ENCODE measurements at regions not wholly inside any gene's neighbourhood (a gene's known extent, or its start where the extent isn't known, plus 50 kb on each side); places are given as distances from the start of the nearest gene placed in this dataset.

DNA sequence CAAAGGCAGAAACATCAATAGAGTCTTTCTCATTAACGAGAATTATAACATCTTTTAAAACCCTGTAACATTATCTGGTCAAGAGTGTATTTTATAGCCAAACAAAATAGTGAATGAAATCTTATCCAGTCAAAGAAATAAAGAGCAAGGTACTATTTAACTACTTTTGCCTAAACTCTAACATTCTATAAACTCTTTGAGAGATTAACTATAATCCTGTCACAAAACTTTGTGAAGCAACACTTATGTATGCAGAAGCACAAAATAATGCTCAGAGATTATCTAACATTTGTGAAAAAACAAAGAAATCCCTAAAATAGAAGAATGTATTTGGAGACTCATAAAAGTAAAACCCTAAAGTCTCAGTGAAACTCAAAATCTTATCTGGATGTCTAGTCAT is 124.4 kb upstream of the LUZP2 start:
- no peak for DNase-seq
- in situ Hi-C loops (cut with MboI; ENCODE audit: low sequenced_read_pairs in 4 of 4) (no loop called here), intact Hi-C loops (cut with DNase I; ENCODE audit: low total_unique reads) (no loop called here)
- TF ChIP-seq, protein P1, sequence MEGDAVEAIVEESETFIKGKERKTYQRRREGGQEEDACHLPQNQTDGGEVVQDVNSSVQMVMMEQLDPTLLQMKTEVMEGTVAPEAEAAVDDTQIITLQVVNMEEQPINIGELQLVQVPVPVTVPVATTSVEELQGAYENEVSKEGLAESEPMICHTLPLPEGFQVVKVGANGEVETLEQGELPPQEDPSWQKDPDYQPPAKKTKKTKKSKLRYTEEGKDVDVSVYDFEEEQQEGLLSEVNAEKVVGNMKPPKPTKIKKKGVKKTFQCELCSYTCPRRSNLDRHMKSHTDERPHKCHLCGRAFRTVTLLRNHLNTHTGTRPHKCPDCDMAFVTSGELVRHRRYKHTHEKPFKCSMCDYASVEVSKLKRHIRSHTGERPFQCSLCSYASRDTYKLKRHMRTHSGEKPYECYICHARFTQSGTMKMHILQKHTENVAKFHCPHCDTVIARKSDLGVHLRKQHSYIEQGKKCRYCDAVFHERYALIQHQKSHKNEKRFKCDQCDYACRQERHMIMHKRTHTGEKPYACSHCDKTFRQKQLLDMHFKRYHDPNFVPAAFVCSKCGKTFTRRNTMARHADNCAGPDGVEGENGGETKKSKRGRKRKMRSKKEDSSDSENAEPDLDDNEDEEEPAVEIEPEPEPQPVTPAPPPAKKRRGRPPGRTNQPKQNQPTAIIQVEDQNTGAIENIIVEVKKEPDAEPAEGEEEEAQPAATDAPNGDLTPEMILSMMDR (IDR thresholded peaks at IDR 0.05 in 4 of 5, conservative IDR thresholded peaks at IDR 0.05 in 1 of 5): no peak
- no peak for TF ChIP-seq POLR2A (IDR thresholded peaks at IDR 0.05)
- ATAC-seq: no peak
- Histone ChIP-seq H3K4me1 (no peaks in the 10 kb centered on the region), H3K27ac (no peak overlapping the region), H3K36me3 (no peaks in the 10 kb centered on the region), H3K27me3 (no peaks in the 10 kb centered on the region), H3K9me3 (no peaks in the 10 kb centered on the region), H3K4me3 (no peak overlapping the region)

DNA sequence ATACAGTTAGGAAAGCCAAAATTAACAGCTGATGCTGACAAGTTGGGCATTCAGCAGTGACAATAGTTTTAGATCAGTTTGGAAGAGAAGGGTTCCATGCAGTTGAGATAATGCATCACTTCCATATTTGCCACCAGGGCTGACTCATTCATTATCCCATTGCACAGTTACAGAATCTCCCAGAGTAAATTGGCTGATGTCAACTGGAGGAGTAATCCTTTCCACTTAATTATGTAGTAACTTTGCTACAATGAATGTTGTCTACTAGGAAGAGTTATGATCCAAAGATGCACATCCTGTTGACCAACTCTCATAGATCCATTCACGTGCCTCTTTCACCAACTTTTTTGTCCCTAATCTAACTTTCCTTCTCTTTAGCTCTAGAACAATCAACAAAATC is 123.3 kb upstream of the LUZP2 start:
- H3K27ac ChIP-seq: no peak overlapping the region
- no peaks in the 10 kb centered on the region for H3K9me3 ChIP-seq
- in situ Hi-C loops (cut with MboI; ENCODE audit: low sequenced_read_pairs in 4 of 4): no loop called here
- intact Hi-C loops (cut with DNase I; ENCODE audit: low total_unique reads): no loop called here
- no peaks in the 10 kb centered on the region for H3K27me3 ChIP-seq
- DNase-seq: no peak
- TF ChIP-seq, protein P1 (IDR thresholded peaks at IDR 0.05 in 4 of 5, conservative IDR thresholded peaks at IDR 0.05 in 1 of 5): no peak
- TF ChIP-seq POLR2A (IDR thresholded peaks at IDR 0.05): no peak
- H3K4me3 ChIP-seq: no peak overlapping the region
- no peak for ATAC-seq
- no peaks in the 10 kb centered on the region for H3K4me1 ChIP-seq
- H3K36me3 ChIP-seq: no peaks in the 10 kb centered on the region

DNA sequence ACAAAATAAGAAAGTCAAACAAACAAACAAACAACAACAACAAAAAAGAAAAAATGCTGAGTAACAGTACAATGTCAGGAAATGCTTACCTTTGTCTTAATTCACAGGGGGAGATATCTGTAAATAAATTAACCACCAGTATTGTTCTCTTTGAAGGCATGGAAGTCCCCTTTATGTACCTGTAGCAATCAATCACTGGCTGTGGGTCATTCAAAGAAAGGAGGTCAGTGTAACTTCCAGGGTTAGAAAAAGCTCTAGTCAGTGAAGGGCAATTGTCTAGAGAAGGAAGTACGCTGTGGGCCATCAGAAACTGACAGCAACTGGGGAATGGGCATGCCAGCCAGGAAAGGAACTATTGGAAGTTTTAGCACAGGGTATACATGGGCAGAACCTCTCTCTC is 121.5 kb upstream of the LUZP2 start:
- Histone ChIP-seq H3K4me1 (no peaks in the 10 kb centered on the region), H3K27ac (no peak overlapping the region), H3K4me3 (no peak overlapping the region), H3K9me3 (no peaks in the 10 kb centered on the region), H3K27me3 (no peaks in the 10 kb centered on the region), H3K36me3 (no peaks in the 10 kb centered on the region)
- ATAC-seq (no peak), DNase-seq (no peak)
- in situ Hi-C loops (cut with MboI; ENCODE audit: low sequenced_read_pairs in 4 of 4) (no loop called here), intact Hi-C loops (cut with DNase I; ENCODE audit: low total_unique reads) (no loop called here)
- TF ChIP-seq, protein P1 (IDR thresholded peaks at IDR 0.05 in 4 of 5, conservative IDR thresholded peaks at IDR 0.05 in 1 of 5): no peak
- no peak for TF ChIP-seq POLR2A (IDR thresholded peaks at IDR 0.05)

DNA sequence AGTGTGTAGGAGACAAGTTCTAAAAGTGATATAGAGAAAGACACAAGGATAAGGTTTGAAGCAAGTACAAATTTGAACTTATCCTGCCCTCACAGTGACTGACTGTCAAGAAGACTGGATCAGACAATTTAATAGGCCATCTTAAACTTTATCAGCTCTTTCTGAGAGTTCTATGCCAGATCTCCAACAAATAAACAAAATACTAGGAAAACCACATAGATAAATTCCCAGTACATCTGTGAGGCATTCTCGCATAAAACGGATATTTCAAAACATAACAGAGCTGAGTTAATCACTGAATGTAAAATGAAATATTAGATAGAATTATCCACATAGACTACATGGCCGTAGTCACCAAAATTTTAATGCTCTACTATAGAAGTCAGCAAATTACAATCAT is 120.9 kb upstream of the LUZP2 start:
- in situ Hi-C loops (cut with MboI; ENCODE audit: low sequenced_read_pairs in 4 of 4) (no loop called here), intact Hi-C loops (cut with DNase I; ENCODE audit: low total_unique reads) (no loop called here)
- Histone ChIP-seq H3K27ac (no peak overlapping the region), H3K36me3 (no peaks in the 10 kb centered on the region), H3K27me3 (no peaks in the 10 kb centered on the region), H3K9me3 (no peaks in the 10 kb centered on the region), H3K4me3 (no peak overlapping the region), H3K4me1 (no peaks in the 10 kb centered on the region)
- ATAC-seq (no peak), DNase-seq (no peak)
- TF ChIP-seq POLR2A (IDR thresholded peaks at IDR 0.05): no peak
- TF ChIP-seq, protein P1 (IDR thresholded peaks at IDR 0.05 in 4 of 5, conservative IDR thresholded peaks at IDR 0.05 in 1 of 5): no peak

DNA sequence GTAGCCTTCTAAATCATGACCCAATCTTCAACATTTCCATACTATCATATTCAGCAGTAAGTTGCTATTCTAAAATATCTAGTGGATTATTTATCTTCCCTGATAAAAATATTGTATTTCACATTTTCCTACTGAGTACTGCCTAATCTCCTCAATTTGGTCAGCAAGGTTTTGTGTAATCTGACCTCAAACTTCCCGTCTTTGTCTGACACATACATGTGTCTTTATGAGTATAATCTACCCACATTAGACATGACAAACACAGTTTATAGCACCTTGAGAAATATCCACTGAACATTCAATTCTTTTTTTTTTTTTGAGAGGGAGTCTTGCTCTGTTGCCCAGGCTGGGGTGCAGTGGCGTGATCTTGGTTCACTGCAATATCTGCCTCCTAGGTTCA is 113.7 kb upstream of the LUZP2 start:
- in situ Hi-C loops (cut with MboI; ENCODE audit: low sequenced_read_pairs in 4 of 4): no loop called here

More for the DNA sequence above, 113.7 kb upstream of the LUZP2 start:
- Histone ChIP-seq H3K36me3 (no peaks in the 10 kb centered on the region), H3K27ac (no peak overlapping the region), H3K27me3 (no peaks in the 10 kb centered on the region), H3K9me3 (no peaks in the 10 kb centered on the region), H3K4me1 (no peaks in the 10 kb centered on the region), H3K4me3 (no peak overlapping the region)
- DNase-seq (no peak), ATAC-seq (no peak)
- intact Hi-C loops (cut with DNase I; ENCODE audit: low total_unique reads): no loop called here
- TF ChIP-seq, protein P1 (IDR thresholded peaks at IDR 0.05 in 4 of 5, conservative IDR thresholded peaks at IDR 0.05 in 1 of 5): no peak
- TF ChIP-seq POLR2A (IDR thresholded peaks at IDR 0.05): no peak
